ENCODE measurements at regions not wholly inside any gene's neighbourhood (a gene's known extent, or its start where the extent isn't known, plus 50 kb on each side); places are given as distances from the start of the nearest gene placed in this dataset.

DNA sequence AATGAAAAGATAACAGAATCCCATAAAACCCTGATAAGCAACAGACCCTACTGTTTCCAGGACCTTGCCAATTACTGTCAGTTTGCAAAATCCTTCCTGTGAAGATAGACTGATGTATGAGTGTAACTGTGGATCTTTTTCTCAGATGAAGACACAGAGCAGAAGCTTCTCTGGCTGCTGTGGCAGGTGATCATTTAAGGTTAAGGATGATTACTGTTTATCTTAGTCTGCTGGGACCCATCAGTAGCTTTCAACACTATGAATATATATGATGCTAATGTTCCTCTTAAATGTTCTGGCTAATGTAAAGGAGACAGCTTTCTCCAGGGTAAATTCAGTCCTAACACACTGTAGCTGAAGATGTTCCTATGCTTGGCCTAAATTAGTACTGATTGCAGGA is 56.0 kb upstream of the CTTNBP2 start:
- H3K9me3 Mint-ChIP-seq: peaks cover 4% of the 10 kb centered on the region
- no peak overlapping the region for H3K4me3 Mint-ChIP-seq
- no peak for ATAC-seq
- H3K4me1 Mint-ChIP-seq: no peaks in the 10 kb centered on the region
- H3K36me3 Mint-ChIP-seq (ENCODE audit: low read depth): no peaks in the 10 kb centered on the region
- no peaks in the 10 kb centered on the region for H3K27me3 Mint-ChIP-seq
- DNase-seq: no peak
- H3K27ac Mint-ChIP-seq: no peak overlapping the region

- H3K4me1 Mint-ChIP-seq: no peaks in the 10 kb centered on the region
- no peak for DNase-seq
- H3K9me3 Mint-ChIP-seq: peaks cover 4% of the 10 kb centered on the region
- ATAC-seq: no peak
- no peak overlapping the region for H3K27ac Mint-ChIP-seq
- H3K4me3 Mint-ChIP-seq: no peak overlapping the region
- no peaks in the 10 kb centered on the region for H3K36me3 Mint-ChIP-seq (ENCODE audit: low read depth)
- H3K27me3 Mint-ChIP-seq: peaks cover 2% of the 10 kb centered on the region
These were observed 58.1 kb upstream of the CTTNBP2 start for GRCh38 chr7:117931314-117931713.

- ATAC-seq (no peak), DNase-seq (no peak)
- Mint-ChIP-seq H3K36me3 (ENCODE audit: low read depth) (no peaks in the 10 kb centered on the region), H3K27ac (no peak overlapping the region), H3K27me3 (peaks cover 2% of the 10 kb centered on the region), H3K4me3 (no peak overlapping the region), H3K4me1 (no peaks in the 10 kb centered on the region), H3K9me3 (peaks cover 3% of the 10 kb centered on the region)
These were observed 64.0 kb upstream of the CTTNBP2 start for GRCh38 chr7:117937049-117937752.

DNA sequence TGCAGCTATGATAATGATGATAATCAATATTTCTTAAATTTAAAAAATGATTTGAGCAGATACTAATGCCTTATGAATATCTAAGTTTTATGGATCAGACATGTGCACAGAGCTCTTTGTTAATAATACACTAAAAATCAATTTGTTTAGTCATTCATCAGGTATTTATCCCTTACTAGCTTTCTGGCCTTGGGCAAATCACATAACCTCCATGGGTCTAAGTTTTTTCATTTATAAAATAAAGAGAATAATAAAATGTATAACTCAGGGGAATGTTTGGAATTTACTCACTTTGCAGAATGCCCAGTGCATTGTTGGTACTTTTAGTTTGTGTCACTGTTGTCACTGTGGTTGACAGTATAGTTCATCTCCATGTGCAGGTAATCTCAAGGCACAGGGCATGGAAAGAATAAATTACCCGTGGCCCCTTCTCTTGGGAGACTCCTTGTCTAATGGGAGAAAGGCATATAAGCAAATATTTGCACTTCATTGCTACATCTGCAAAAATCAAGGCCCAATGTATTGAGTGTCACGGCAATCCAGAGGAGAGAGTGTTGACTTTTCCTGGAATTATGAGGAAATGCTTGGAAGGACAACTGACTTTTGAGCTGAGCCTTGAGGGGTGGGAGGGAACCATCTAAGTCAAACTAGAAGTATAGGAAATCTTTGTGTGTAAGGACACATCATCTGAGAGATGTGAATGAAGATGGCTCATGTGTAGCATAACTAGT is 64.7 kb upstream of the CTTNBP2 start:
- no peak overlapping the region for H3K27ac Mint-ChIP-seq
- no peaks in the 10 kb centered on the region for H3K36me3 Mint-ChIP-seq (ENCODE audit: low read depth)
- no peaks in the 10 kb centered on the region for H3K4me1 Mint-ChIP-seq
- no peak overlapping the region for H3K4me3 Mint-ChIP-seq
- peaks cover 2% of the 10 kb centered on the region for H3K27me3 Mint-ChIP-seq
- ATAC-seq: no peak
- DNase-seq: no peak
- peaks cover 3% of the 10 kb centered on the region for H3K9me3 Mint-ChIP-seq

DNA sequence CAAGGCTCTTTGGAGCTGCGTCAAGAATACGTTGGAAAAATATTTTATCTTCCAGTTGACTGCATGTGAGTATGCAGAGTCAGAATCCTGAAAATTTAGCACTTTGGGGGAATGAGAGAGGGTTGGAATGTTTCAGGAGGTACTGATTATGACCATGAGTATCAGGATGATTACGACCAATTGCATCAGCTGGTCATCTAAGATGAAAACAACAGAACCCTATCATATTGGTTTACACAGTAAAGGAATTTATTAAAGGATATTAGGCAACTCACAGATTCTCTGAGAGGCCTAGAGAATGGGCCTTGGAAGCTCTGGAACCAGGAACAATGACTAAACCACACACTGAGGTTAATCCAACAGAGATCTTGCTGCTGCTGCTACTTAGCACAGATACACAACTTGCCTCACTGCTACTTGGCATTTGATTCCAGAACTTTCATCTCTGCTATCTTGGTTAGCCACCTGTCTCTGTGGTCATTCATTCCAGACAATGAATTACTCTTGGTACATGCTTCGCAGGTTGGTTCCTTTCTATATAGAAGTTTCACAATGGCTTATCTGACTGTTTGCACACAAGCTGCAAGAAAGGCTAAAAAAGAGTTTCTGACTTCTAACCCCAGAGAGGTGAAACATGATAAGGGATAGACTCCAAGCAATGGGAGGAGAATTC is 68.0 kb upstream of the CTTNBP2 start:
- H3K36me3 Mint-ChIP-seq (ENCODE audit: low read depth): no peaks in the 10 kb centered on the region
- no peaks in the 10 kb centered on the region for H3K27me3 Mint-ChIP-seq
- DNase-seq: no peak
- H3K4me3 Mint-ChIP-seq: no peak overlapping the region
- no peak overlapping the region for H3K27ac Mint-ChIP-seq
- H3K4me1 Mint-ChIP-seq: no peaks in the 10 kb centered on the region
- no peak for ATAC-seq
- peaks cover 6% of the 10 kb centered on the region for H3K9me3 Mint-ChIP-seq

- no peak overlapping the region for H3K4me3 Mint-ChIP-seq
- no peaks in the 10 kb centered on the region for H3K36me3 Mint-ChIP-seq (ENCODE audit: low read depth)
- H3K27me3 Mint-ChIP-seq: peaks cover 2% of the 10 kb centered on the region
- H3K4me1 Mint-ChIP-seq: no peaks in the 10 kb centered on the region
- H3K9me3 Mint-ChIP-seq: peaks cover 6% of the 10 kb centered on the region
- H3K27ac Mint-ChIP-seq: no peak overlapping the region
- DNase-seq (no peak), ATAC-seq (no peak)
These were observed 69.5 kb upstream of the CTTNBP2 start for GRCh38 chr7:117942780-117943179.

DNA sequence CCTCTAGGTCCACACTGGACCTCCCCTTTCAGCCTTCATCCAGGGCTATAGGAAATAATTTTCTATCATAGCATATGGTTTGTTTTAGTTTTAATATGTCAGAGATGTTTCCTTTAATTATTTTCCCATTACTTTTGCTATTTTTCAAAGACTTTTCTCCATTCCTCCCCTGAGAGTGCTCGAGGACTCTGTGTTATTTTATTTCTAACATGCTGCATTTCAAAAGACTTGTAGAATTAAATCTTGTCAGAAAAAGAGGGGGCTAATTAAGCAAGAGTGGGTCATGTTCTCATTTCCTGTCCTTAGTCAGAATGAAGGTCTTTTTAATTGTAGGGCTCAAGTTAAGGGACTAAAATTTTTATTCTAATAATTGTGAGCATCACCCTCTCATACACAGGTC is 71.6 kb upstream of the CTTNBP2 start:
- H3K27ac Mint-ChIP-seq: no peak overlapping the region
- peaks cover 2% of the 10 kb centered on the region for H3K27me3 Mint-ChIP-seq
- peaks cover 6% of the 10 kb centered on the region for H3K9me3 Mint-ChIP-seq
- DNase-seq: no peak
- H3K4me3 Mint-ChIP-seq: no peak overlapping the region
- no peaks in the 10 kb centered on the region for H3K36me3 Mint-ChIP-seq (ENCODE audit: low read depth)
- H3K4me1 Mint-ChIP-seq: no peaks in the 10 kb centered on the region
- ATAC-seq: no peak

GRCh38 chr7:117946151-117946633 is 73.0 kb upstream of the CTTNBP2 start:
- peaks cover 2% of the 10 kb centered on the region for H3K27me3 Mint-ChIP-seq

DNA sequence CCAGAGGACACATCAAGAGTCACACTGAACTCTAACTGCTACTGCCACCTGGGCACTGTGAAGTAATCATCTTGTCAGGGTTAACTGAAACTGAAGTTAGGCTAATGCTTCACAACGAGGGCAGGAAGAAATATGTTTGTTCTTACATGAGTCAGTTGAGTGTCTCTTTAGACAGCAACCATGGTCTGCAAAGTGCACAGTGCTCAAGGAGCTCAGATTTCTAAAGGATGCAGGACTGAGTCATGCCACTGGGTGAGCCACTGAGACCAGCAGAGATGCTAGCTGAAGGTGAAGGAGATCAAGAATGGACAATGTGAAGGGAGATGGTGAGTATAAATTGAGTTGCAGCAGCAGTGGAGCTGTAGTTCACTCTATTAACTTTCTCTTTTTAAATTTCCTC is 76.0 kb upstream of the CTTNBP2 start:
- no peak for ATAC-seq
- H3K4me1 Mint-ChIP-seq: no peaks in the 10 kb centered on the region
- H3K4me3 Mint-ChIP-seq: no peak overlapping the region
- no peaks in the 10 kb centered on the region for H3K36me3 Mint-ChIP-seq (ENCODE audit: low read depth)
- no peak for DNase-seq
- H3K9me3 Mint-ChIP-seq: no peaks in the 10 kb centered on the region
- no peak overlapping the region for H3K27ac Mint-ChIP-seq
- H3K27me3 Mint-ChIP-seq: peaks cover 2% of the 10 kb centered on the region

More at GRCh38 chr7:117946151-117946633, 73.0 kb upstream of the CTTNBP2 start:
- Mint-ChIP-seq H3K4me1 (no peaks in the 10 kb centered on the region), H3K27ac (no peak overlapping the region), H3K4me3 (no peak overlapping the region), H3K9me3 (peaks cover 6% of the 10 kb centered on the region), H3K36me3 (ENCODE audit: low read depth) (no peaks in the 10 kb centered on the region)
- ATAC-seq (no peak), DNase-seq (no peak)

DNA sequence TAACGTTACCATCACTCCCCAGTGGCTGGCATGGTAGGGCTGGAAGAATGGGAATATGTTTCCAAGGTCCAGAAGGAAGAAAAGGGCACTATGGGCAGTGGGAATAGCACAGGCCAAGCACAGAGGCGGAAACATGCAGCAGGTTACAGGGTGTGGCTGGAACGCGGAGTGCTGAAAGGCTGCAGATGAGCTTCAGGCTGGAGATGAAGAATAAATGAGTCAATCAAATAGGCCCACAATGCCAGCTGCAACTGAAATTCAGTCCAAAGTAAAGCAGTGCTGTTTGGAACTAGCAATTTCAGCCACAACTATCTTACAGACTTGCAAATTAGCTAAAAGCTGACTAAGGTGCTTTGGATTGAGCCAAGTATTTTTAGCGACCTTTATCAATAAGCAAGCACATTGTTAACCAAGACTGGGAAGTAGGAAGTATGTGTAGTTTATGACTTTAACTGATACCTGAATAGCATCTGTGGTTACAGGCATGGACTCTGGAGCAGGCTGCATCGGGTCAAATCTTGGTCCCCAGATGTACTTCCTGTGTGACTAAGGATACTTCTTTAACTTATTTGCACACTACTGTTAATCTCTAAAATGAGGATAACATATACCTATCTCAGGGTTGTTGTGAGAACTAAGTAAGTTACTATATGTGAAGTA is 77.5 kb upstream of the CTTNBP2 start:
- Mint-ChIP-seq H3K27me3 (peaks cover 2% of the 10 kb centered on the region), H3K27ac (no peak overlapping the region), H3K4me3 (no peak overlapping the region), H3K36me3 (ENCODE audit: low read depth) (no peaks in the 10 kb centered on the region), H3K9me3 (no peaks in the 10 kb centered on the region), H3K4me1 (no peaks in the 10 kb centered on the region)
- no peak for DNase-seq
- no peak for ATAC-seq

DNA sequence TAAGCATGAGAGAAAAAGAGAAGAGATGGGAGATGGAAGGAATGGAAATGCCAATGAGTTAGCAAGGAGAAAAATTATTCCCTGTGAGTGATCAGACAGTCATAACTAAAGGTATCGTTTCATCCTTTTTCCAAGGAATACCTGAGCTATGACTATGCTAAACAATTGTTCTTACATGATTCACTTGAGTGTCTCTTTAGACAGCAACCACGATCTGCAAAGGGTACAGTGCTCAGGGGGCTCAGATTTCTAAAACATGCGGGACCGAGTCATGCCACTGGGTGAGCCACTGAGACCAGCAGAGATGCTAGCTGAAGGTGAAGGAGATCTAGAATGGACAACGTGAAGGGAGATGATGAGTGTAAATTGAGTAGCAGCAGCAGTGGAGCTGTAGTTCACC is 78.0 kb upstream of the CTTNBP2 start:
- H3K36me3 Mint-ChIP-seq (ENCODE audit: low read depth): no peaks in the 10 kb centered on the region
- H3K9me3 Mint-ChIP-seq: no peaks in the 10 kb centered on the region
- no peak overlapping the region for H3K4me3 Mint-ChIP-seq
- DNase-seq: no peak
- H3K27ac Mint-ChIP-seq: no peak overlapping the region
- peaks cover 2% of the 10 kb centered on the region for H3K27me3 Mint-ChIP-seq
- no peak for ATAC-seq
- H3K4me1 Mint-ChIP-seq: no peaks in the 10 kb centered on the region

GRCh38 chr7:117951691-117952280 is 78.5 kb upstream of the CTTNBP2 start:
- no peaks in the 10 kb centered on the region for H3K36me3 Mint-ChIP-seq (ENCODE audit: low read depth)
- no peak overlapping the region for H3K4me3 Mint-ChIP-seq
- H3K27me3 Mint-ChIP-seq: no peaks in the 10 kb centered on the region
- ATAC-seq: no peak
- no peaks in the 10 kb centered on the region for H3K9me3 Mint-ChIP-seq
- H3K27ac Mint-ChIP-seq: no peak overlapping the region
- no peaks in the 10 kb centered on the region for H3K4me1 Mint-ChIP-seq
- no peak for DNase-seq

DNA sequence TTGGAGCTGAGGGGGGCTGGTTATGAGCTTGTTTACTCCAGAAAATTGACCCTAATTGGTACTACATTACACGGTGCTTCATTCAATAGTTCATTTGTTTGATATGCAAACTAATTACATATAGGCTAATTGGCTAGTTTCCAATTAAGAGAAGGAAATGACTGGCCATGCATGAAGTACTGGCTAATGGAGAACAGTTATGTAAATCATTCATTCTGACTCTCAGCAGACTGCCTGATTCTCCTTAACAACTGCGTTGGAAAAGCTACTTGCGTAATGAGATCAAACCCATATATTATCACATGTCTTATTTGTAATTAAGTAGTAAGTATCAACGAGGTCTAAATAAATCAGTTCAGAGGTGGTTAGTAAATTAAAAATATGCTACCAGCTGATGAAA is 81.8 kb upstream of the CTTNBP2 start:
- no peaks in the 10 kb centered on the region for H3K27me3 Mint-ChIP-seq
- H3K4me1 Mint-ChIP-seq: no peaks in the 10 kb centered on the region
- no peak overlapping the region for H3K4me3 Mint-ChIP-seq
- H3K9me3 Mint-ChIP-seq: no peaks in the 10 kb centered on the region
- DNase-seq: no peak
- no peak overlapping the region for H3K27ac Mint-ChIP-seq
- no peaks in the 10 kb centered on the region for H3K36me3 Mint-ChIP-seq (ENCODE audit: low read depth)
- no peak for ATAC-seq

GRCh38 chr7:117960351-117960750 is 87.1 kb upstream of the CTTNBP2 start:
- ATAC-seq (no peak), DNase-seq (no peak)
- Mint-ChIP-seq H3K36me3 (ENCODE audit: low read depth) (no peaks in the 10 kb centered on the region), H3K27ac (no peak overlapping the region), H3K4me3 (no peak overlapping the region), H3K27me3 (no peaks in the 10 kb centered on the region), H3K9me3 (no peaks in the 10 kb centered on the region), H3K4me1 (no peaks in the 10 kb centered on the region)
